Endothelial cell of umbilical vein (primary cell): ENCODE measurements at regions not wholly inside any gene's neighbourhood (a gene's known extent, or its start where the extent isn't known, plus 50 kb on each side); places are given as distances from the start of the nearest gene placed in this dataset.

Experiments
- BruUV-seq: library from RNA; stranded (reverse); fragments of 400-500 nt; replicated peaks from 2 replicates; lab custom pipeline; 2021; lab: Mats Ljungman, UMichigan
- CTCF ChIA-PET: fragments of 300-600, 350-600 bp; sonication (Branson Sonifier 250); formaldehyde crosslinking; loops from one replicate; lab custom pipeline; 2021; ENCODE audit warnings: antibody characterized with exemption, inconsistent platforms; lab: Charles Lee
- POLR2A ChIA-PET: fragments of 300-600, 350-600 bp; sonication (Branson Sonifier 250); formaldehyde crosslinking; loops from one replicate; lab custom pipeline; 2021; ENCODE audit warnings: antibody characterized with exemption, inconsistent platforms; lab: Charles Lee
- DNase-seq: peaks from one replicate; pipeline ENCODE4 v3.0.0-alpha.2; 2011; ENCODE audit warnings: low read depth, low spot score
- FAIRE-seq: peaks from 2 replicates; lab custom pipeline; 2011; peaks lifted over from hg19 to GRCh38; lab: Jason Lieb, UNC
- H2AFZ ChIP-seq: 2 replicates; pipeline ENCODE4 v1.6.0; 2012; ENCODE audit warnings: low read depth, low read length, control low read depth, inconsistent platforms
- H3K27ac ChIP-seq: 2 replicates; pipeline ENCODE4 v1.5.1; 2011; ENCODE audit warnings: low read depth, mild to moderate bottlenecking, control low read depth, low read length, moderate library complexity; ENCODE audit not compliant: insufficient read depth
- H3K27me3 ChIP-seq, 2 experiments: 2 replicates each; pipeline versions ENCODE4 v1.6.0 to v1.6.1; 2011; ENCODE audit warnings: low read length in 2 of 2, mixed read lengths in 1 of 2; ENCODE audit not compliant: control insufficient read depth in 2 of 2, insufficient read depth in 2 of 2
- H3K36me3 ChIP-seq, 2 experiments: 2 replicates in 1 of 2; 3 replicates in 1 of 2; pipeline ENCODE4 v1.5.1; 2011; ENCODE audit warnings: low read length in 2 of 2, mild to moderate bottlenecking in 1 of 2, moderate library complexity in 1 of 2; ENCODE audit not compliant: control insufficient read depth in 2 of 2, insufficient read depth in 2 of 2; ENCODE audit errors: extremely low read depth in 1 of 2
- H3K4me1 ChIP-seq: 3 replicates; pipeline ENCODE4 v1.5.1; 2011; ENCODE audit warnings: mild to moderate bottlenecking, low read length; ENCODE audit not compliant: control insufficient read depth, insufficient read depth; ENCODE audit errors: extremely low read depth
- H3K4me2 ChIP-seq: 2 replicates; pipeline ENCODE4 v1.6.1; 2011; ENCODE audit warnings: low read length, control low read depth, mixed read lengths; ENCODE audit not compliant: insufficient read depth
- H3K4me3 ChIP-seq, 3 experiments: fragments of 200-600 bp in 1 of 3; sonication (generic), shearing (Covaris generic) in 1 of 3; replicated peaks in 1 of 3; 2 replicates each; pipeline ENCODE4 v1.5.1; 2011 to 2016; ENCODE audit warnings: control low read depth in 3 of 3, low read length in 3 of 3, mild to moderate bottlenecking in 2 of 3, inconsistent platforms in 1 of 3, low read depth in 1 of 3, moderate library complexity in 1 of 3; ENCODE audit not compliant: insufficient read depth in 1 of 3
- H3K79me2 ChIP-seq: 2 replicates; pipeline ENCODE4 v1.6.0; 2012; ENCODE audit warnings: low read length, inconsistent platforms; ENCODE audit not compliant: control insufficient read depth, insufficient read depth
- H3K9ac ChIP-seq: replicated peaks from 2 replicates; pipeline ENCODE3; 2011; ENCODE audit warnings: low read length, control low read depth; ENCODE audit not compliant: insufficient read depth; ENCODE audit errors: extremely low read depth
- H3K9me1 ChIP-seq: replicated peaks from 3 replicates; pipeline ENCODE4 v1.6.0; 2011; ENCODE audit warnings: mild to moderate bottlenecking, low read length; ENCODE audit not compliant: control insufficient read depth, insufficient read depth; ENCODE audit errors: extremely low read depth
- H3K9me3 ChIP-seq: replicated peaks from 2 replicates; pipeline ENCODE4 v1.5.1; 2012; ENCODE audit warnings: low read length, inconsistent platforms; ENCODE audit not compliant: control insufficient read depth, insufficient read depth
- H4K20me1 ChIP-seq: replicated peaks from 2 replicates; pipeline ENCODE3; 2011; ENCODE audit warnings: mild to moderate bottlenecking, low read length; ENCODE audit not compliant: control insufficient read depth, insufficient read depth; ENCODE audit errors: extremely low read depth
- CTCF ChIP-seq, 2 donors: IDR thresholded peaks; 1 replicate in 1 of 2; 2 replicates in 1 of 2; pipeline ENCODE4 v1.5.1; 2011; ENCODE audit warnings: low read length in 2 of 2, mild to moderate bottlenecking in 2 of 2, moderate library complexity in 2 of 2, control low read depth in 1 of 2, inconsistent platforms in 1 of 2, low read depth in 1 of 2; ENCODE audit not compliant: insufficient read depth in 1 of 2; ENCODE audit errors: extremely low read depth in 1 of 2
- EZH2 ChIP-seq: IDR thresholded peaks from 2 replicates; pipeline ENCODE4 v1.6.1; 2012; ENCODE audit warnings: borderline replicate concordance, low read depth, mild to moderate bottlenecking, moderate library complexity, low read length, inconsistent platforms; ENCODE audit not compliant: severe bottlenecking
- FOS ChIP-seq: IDR thresholded peaks from 2 replicates; pipeline ENCODE4 v1.6.1; 2011; ENCODE audit warnings: mild to moderate bottlenecking, low read length, moderate library complexity, borderline replicate concordance; ENCODE audit not compliant: insufficient read depth
- GATA2 ChIP-seq: IDR thresholded peaks from 2 replicates; pipeline ENCODE4 v1.7.0; 2011; ENCODE audit warnings: low read depth, mild to moderate bottlenecking, moderate library complexity, mixed read lengths, low read length; ENCODE audit not compliant: insufficient read length, insufficient read depth
- JUN ChIP-seq: IDR thresholded peaks from 2 replicates; pipeline ENCODE4 v1.6.1; 2011; ENCODE audit warnings: borderline replicate concordance, low read depth; ENCODE audit not compliant: insufficient read length, insufficient read depth
- MAX ChIP-seq: IDR thresholded peaks from 2 replicates; pipeline ENCODE4 v1.6.1; 2011; ENCODE audit not compliant: insufficient read depth, insufficient read length
- MYC ChIP-seq: IDR thresholded peaks from one replicate; pipeline ENCODE4 v1.6.1; 2011; ENCODE audit warnings: mild to moderate bottlenecking, low read depth, low read length
- POLR2A ChIP-seq: IDR thresholded peaks from 2 replicates; pipeline ENCODE4 v1.6.1; 2012; ENCODE audit warnings: low read depth, mild to moderate bottlenecking, control low read depth, low read length
- POLR2AphosphoS5 ChIP-seq: IDR thresholded peaks from 2 replicates; pipeline ENCODE4 v1.6.1; 2012; ENCODE audit warnings: low read depth, mild to moderate bottlenecking, control low read depth, low read length, moderate library complexity; ENCODE audit not compliant: insufficient read depth
- dilution Hi-C: fragments of 300-500 bp; cut with MboI; formaldehyde crosslinking; loops from one replicate; pipeline ENCODE4 v1.15.0; 2019; ENCODE audit warnings: low sequenced_read_pairs; ENCODE audit not compliant: extremely low pct_ligation_motif_present
- intact Hi-C: fragments of 100-400 bp; cut with micrococcal nuclease; formaldehyde crosslinking; loops from one replicate; pipeline ENCODE4 v1.10.0; 2022

- ChIA-PET POLR2A (no interaction called here), CTCF (no interaction called here)
- Histone ChIP-seq H3K9ac (no peak overlapping the region), H4K20me1 (no peaks in the 10 kb centered on the region), H3K4me1 (no peaks in the 10 kb centered on the region), H3K9me3 (peaks cover 1% of the 10 kb centered on the region), H3K4me2 (no peak overlapping the region), H3K79me2 (no peaks in the 10 kb centered on the region), H3K27ac (no peak overlapping the region), H3K9me1 (no peaks in the 10 kb centered on the region), H3K4me3 (no peak overlapping the region), H3K27me3 (no peaks in the 10 kb centered on the region), H3K36me3 (no peaks in the 10 kb centered on the region), H2AFZ (no peak overlapping the region)
- intact Hi-C loops (no loop called here), dilution Hi-C loops (no loop called here)
- no peak for FAIRE-seq
- no peak for DNase-seq
- no TSS peak for BruUV-seq
- TF ChIP-seq FOS = no peak
- TF ChIP-seq MYC = no peak
Observed at GRCh38 chr20:60466687-60467022, 508.4 kb downstream of the CDH26 start.

GRCh38 chr20:60467078-60467477 is 508.9 kb downstream of the CDH26 start:
- H3K4me1 ChIP-seq = no peaks in the 10 kb centered on the region
- H3K27ac ChIP-seq = no peak overlapping the region
- peaks cover 2% of the 10 kb centered on the region for H3K9me3 ChIP-seq
- dilution Hi-C loops (no loop called here), intact Hi-C loops (no loop called here)
- H3K79me2 ChIP-seq = no peaks in the 10 kb centered on the region
- FAIRE-seq = no peak
- CTCF ChIA-PET = no interaction called here
- no peaks in the 10 kb centered on the region for H3K9me1 ChIP-seq
- no peak overlapping the region for H2AFZ ChIP-seq
- POLR2A ChIA-PET = no interaction called here
- TF ChIP-seq CTCF (IDR thresholded peaks at IDR 0.05; ENCODE audit: extremely low read depth in 1 of 2, insufficient read depth in 1 of 2, low read depth in 1 of 2, low read length in 2 of 2) = no peak
- TF ChIP-seq POLR2AphosphoS5 = no peak
- no peak for TF ChIP-seq FOS
- no peak for TF ChIP-seq JUN
- no peak for TF ChIP-seq EZH2
- no peak for TF ChIP-seq MYC
- TF ChIP-seq POLR2A = no peak
- TF ChIP-seq MAX = no peak
- TF ChIP-seq GATA2 = no peak
- no peak for DNase-seq
- H3K36me3 ChIP-seq = no peaks in the 10 kb centered on the region
- H3K4me2 ChIP-seq = no peak overlapping the region
- no peaks in the 10 kb centered on the region for H4K20me1 ChIP-seq
- H3K4me3 ChIP-seq = no peak overlapping the region
- no TSS peak for BruUV-seq
- no peaks in the 10 kb centered on the region for H3K27me3 ChIP-seq
- no peak overlapping the region for H3K9ac ChIP-seq
